SK-N-SH (cell line): ENCODE measurements at regions not wholly inside any gene's neighbourhood (a gene's known extent, or its start where the extent isn't known, plus 50 kb on each side); places are given as distances from the start of the nearest gene placed in this dataset.

Experiments
- CTCF ChIA-PET: fragments of 300-600, 350-600 bp; formaldehyde crosslinking; extraction: SDS; loops from one replicate; lab custom pipeline; 2021; lab: Yijun Ruan, JAX
- POLR2A ChIA-PET: fragments of 350-600 bp; sonication (Branson Sonifier 250); formaldehyde crosslinking; extraction: SDS; loops from one replicate; lab custom pipeline; 2020; ENCODE audit warnings: antibody characterized with exemption, inconsistent platforms; lab: Yijun Ruan, JAX
- DNase-seq: peaks from one replicate; pipeline ENCODE4 v3.0.0; 2012
- H2AFZ ChIP-seq: fragments of 200-600 bp; sonication (generic); 2 replicates; pipeline ENCODE4 v1.8.1; 2016; ENCODE audit warnings: antibody characterized with exemption, mild to moderate bottlenecking, low read depth
- H3F3A ChIP-seq: fragments of 200-600 bp; sonication (generic); replicated peaks from 2 replicates; pipeline ENCODE3; 2016; ENCODE audit warnings: antibody characterized with exemption, mild to moderate bottlenecking; ENCODE audit not compliant: insufficient read depth
- H3K27ac ChIP-seq, 2 experiments: fragments of 200-500 bp in 1 of 2; fragments of 200-600 bp in 1 of 2; sonication (Bioruptor generic) in 1 of 2; sonication (generic), shearing (Covaris generic) in 1 of 2; 2 replicates each; pipeline versions ENCODE4 v1.5.1 to v1.6.1; 2014 to 2016; ENCODE audit warnings: low read depth in 2 of 2, inconsistent platforms in 1 of 2, low read length in 1 of 2, mild to moderate bottlenecking in 1 of 2, mixed read lengths in 1 of 2
- H3K27me3 ChIP-seq: fragments of 200-600 bp; sonication (generic), shearing (Covaris generic); 2 replicates; pipeline ENCODE4 v1.6.1; 2016; ENCODE audit warnings: mixed run types; ENCODE audit not compliant: insufficient read depth
- H3K36me3 ChIP-seq, 2 experiments: fragments of 200-500 bp in 1 of 2; fragments of 200-600 bp in 1 of 2; sonication (Bioruptor generic) in 1 of 2; sonication (generic) in 1 of 2; replicated peaks in 1 of 2; 2 replicates each; pipeline versions ENCODE3 to v1.5.1; 2014 to 2016; ENCODE audit warnings: low read length in 1 of 2, mild to moderate bottlenecking in 1 of 2; ENCODE audit not compliant: insufficient read depth in 2 of 2, control insufficient read depth in 1 of 2
- H3K4me1 ChIP-seq, 2 experiments: fragments of 200-500 bp in 1 of 2; fragments of 200-600 bp in 1 of 2; sonication (Bioruptor generic) in 1 of 2; sonication (generic), shearing (Covaris generic) in 1 of 2; 2 replicates each; pipeline versions ENCODE4 v1.5.1 to v1.6.1; 2014 to 2016; ENCODE audit warnings: low read depth in 1 of 2, low read length in 1 of 2, mixed run types in 1 of 2; ENCODE audit not compliant: insufficient read depth in 2 of 2, control insufficient read depth in 1 of 2
- H3K4me2 ChIP-seq: fragments of 200-600 bp; sonication (generic), shearing (Covaris generic); 2 replicates; pipeline ENCODE4 v1.6.1; 2017; ENCODE audit warnings: mixed run types
- H3K4me3 ChIP-seq, 2 experiments: fragments of 200-500 bp in 1 of 2; fragments of 200-600 bp in 1 of 2; sonication (Bioruptor generic) in 1 of 2; sonication (generic), shearing (Covaris generic) in 1 of 2; 2 replicates each; pipeline versions ENCODE4 v1.5.1 to v1.8.1; 2014 to 2016; ENCODE audit warnings: low read depth in 2 of 2, inconsistent platforms in 1 of 2, low read length in 1 of 2, mild to moderate bottlenecking in 1 of 2, mixed read lengths in 1 of 2, moderate library complexity in 1 of 2
- H3K79me2 ChIP-seq: fragments of 200-600 bp; sonication (generic); 2 replicates; pipeline ENCODE4 v1.8.1; 2017; ENCODE audit warnings: mild to moderate bottlenecking; ENCODE audit not compliant: insufficient read depth
- H3K9ac ChIP-seq: fragments of 200-600 bp; sonication (generic); 2 replicates; pipeline ENCODE4 v1.6.1; 2017; ENCODE audit warnings: mixed run types
- H3K9me2 ChIP-seq: fragments of 200-600 bp; sonication (generic); 2 replicates; pipeline ENCODE4 v1.6.1; 2017; ENCODE audit warnings: mixed run types
- H3K9me3 ChIP-seq: fragments of 200-600 bp; sonication (generic); 2 replicates; pipeline ENCODE4 v1.6.1; 2017; ENCODE audit warnings: mixed run types, mild to moderate bottlenecking, moderate library complexity
- H4K20me1 ChIP-seq: fragments of 200-600 bp; sonication (generic); 2 replicates; pipeline ENCODE4 v1.6.1; 2017; ENCODE audit warnings: mild to moderate bottlenecking, mixed run types; ENCODE audit not compliant: insufficient read depth
- CTCF ChIP-seq: fragments of 200-600 bp; sonication (generic); IDR thresholded peaks from 2 replicates; pipeline ENCODE4 v1.6.1; 2017; ENCODE audit warnings: antibody characterized with exemption, mild to moderate bottlenecking, moderate library complexity
- EP300 ChIP-seq, 2 experiments: IDR thresholded peaks; 2 replicates each; pipeline versions ENCODE4 v1.4.0 to v1.6.1; 2012; ENCODE audit warnings: borderline replicate concordance in 1 of 2, low read depth in 1 of 2, low read length in 1 of 2
- IRF3 ChIP-seq: fragments of 150-350 bp; IDR thresholded peaks from 2 replicates; pipeline ENCODE4 v1.6.1; 2016; ENCODE audit warnings: mild to moderate bottlenecking, low read depth, low read length
- JUND ChIP-seq: IDR thresholded peaks from 2 replicates; pipeline ENCODE4 v1.4.0; 2012
- NRF1 ChIP-seq: IDR thresholded peaks from 2 replicates; pipeline ENCODE4 v1.6.1; 2012; ENCODE audit warnings: low read depth, mild to moderate bottlenecking, low read length
- RFX5 ChIP-seq: IDR thresholded peaks from 2 replicates; pipeline ENCODE4 v1.6.1; 2012; ENCODE audit warnings: mild to moderate bottlenecking, improper control_type of control experiment, low read length
- RXRA ChIP-seq: IDR thresholded peaks from 2 replicates; pipeline ENCODE4 v1.4.0; 2012; ENCODE audit warnings: low read depth, mild to moderate bottlenecking, borderline replicate concordance
- SIN3A ChIP-seq: IDR thresholded peaks from 2 replicates; pipeline ENCODE4 v1.6.1; 2012; ENCODE audit warnings: low read depth, mild to moderate bottlenecking, low read length, moderate library complexity, borderline replicate concordance
- TCF12 ChIP-seq: IDR thresholded peaks from 2 replicates; pipeline ENCODE4 v1.4.0; 2012
- TEAD4 ChIP-seq: IDR thresholded peaks from 2 replicates; pipeline ENCODE4 v1.4.0; 2012; ENCODE audit warnings: mild to moderate bottlenecking, borderline replicate concordance; ENCODE audit not compliant: insufficient read depth
- USF2 ChIP-seq: fragments of 150-350 bp; IDR thresholded peaks from 2 replicates; pipeline ENCODE4 v1.6.1; 2017; ENCODE audit warnings: antibody characterized with exemption, low read length, low read depth, borderline replicate concordance
- WGBS: methylation state at CpG from one replicate; pipeline ENCODE4 v1.1.6; 2017; ENCODE audit warnings: low lambda C conversion rate; 5-methylcytosine and 5-hydroxymethylcytosine counted together
- TF ChIP-seq, protein P1 (sequence below): IDR thresholded peaks from 2 replicates; pipeline ENCODE4 v1.6.1; 2012; ENCODE audit warnings: mild to moderate bottlenecking, low read depth, low read length, moderate library complexity

GRCh38 chr3:13934315-13934714 is 54.4 kb upstream of the WNT7A start:
- no peaks in the 10 kb centered on the region for H3K27me3 ChIP-seq
- no peaks in the 10 kb centered on the region for H3K9me2 ChIP-seq
- H3K4me1 ChIP-seq = peaks cover 0 to 4% of the 10 kb centered on the region in 2 experiments; a peak in 1 of 4 replicates
- H3F3A ChIP-seq = no peaks in the 10 kb centered on the region
- H3K9me3 ChIP-seq = no peaks in the 10 kb centered on the region
- CTCF ChIA-PET = no interaction called here
- no peak overlapping the region for H2AFZ ChIP-seq
- H3K9ac ChIP-seq = no peak overlapping the region
- DNase-seq = no peak
- POLR2A ChIA-PET = no interaction called here
- TF ChIP-seq RXRA (no peak), JUND (no peak), IRF3 (no peak), RFX5 (no peak), SIN3A (no peak)
- TF ChIP-seq, protein P1, sequence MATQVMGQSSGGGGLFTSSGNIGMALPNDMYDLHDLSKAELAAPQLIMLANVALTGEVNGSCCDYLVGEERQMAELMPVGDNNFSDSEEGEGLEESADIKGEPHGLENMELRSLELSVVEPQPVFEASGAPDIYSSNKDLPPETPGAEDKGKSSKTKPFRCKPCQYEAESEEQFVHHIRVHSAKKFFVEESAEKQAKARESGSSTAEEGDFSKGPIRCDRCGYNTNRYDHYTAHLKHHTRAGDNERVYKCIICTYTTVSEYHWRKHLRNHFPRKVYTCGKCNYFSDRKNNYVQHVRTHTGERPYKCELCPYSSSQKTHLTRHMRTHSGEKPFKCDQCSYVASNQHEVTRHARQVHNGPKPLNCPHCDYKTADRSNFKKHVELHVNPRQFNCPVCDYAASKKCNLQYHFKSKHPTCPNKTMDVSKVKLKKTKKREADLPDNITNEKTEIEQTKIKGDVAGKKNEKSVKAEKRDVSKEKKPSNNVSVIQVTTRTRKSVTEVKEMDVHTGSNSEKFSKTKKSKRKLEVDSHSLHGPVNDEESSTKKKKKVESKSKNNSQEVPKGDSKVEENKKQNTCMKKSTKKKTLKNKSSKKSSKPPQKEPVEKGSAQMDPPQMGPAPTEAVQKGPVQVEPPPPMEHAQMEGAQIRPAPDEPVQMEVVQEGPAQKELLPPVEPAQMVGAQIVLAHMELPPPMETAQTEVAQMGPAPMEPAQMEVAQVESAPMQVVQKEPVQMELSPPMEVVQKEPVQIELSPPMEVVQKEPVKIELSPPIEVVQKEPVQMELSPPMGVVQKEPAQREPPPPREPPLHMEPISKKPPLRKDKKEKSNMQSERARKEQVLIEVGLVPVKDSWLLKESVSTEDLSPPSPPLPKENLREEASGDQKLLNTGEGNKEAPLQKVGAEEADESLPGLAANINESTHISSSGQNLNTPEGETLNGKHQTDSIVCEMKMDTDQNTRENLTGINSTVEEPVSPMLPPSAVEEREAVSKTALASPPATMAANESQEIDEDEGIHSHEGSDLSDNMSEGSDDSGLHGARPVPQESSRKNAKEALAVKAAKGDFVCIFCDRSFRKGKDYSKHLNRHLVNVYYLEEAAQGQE = no peak
- H4K20me1 ChIP-seq = no peaks in the 10 kb centered on the region
- no peak overlapping the region for H3K4me3 ChIP-seq
- H3K27ac ChIP-seq = no peak overlapping the region
- no peaks in the 10 kb centered on the region for H3K79me2 ChIP-seq
- no peak overlapping the region for H3K4me2 ChIP-seq
- no peaks in the 10 kb centered on the region for H3K36me3 ChIP-seq
- WGBS = 44% methylated on average over 8 of the region's 16 CpGs

GRCh38 chr3:13932578-13933295 is 52.9 kb upstream of the WNT7A start:
- no peak overlapping the region for H3K27ac ChIP-seq
- H3K79me2 ChIP-seq = no peaks in the 10 kb centered on the region
- no peaks in the 10 kb centered on the region for H3K36me3 ChIP-seq
- H3K4me3 ChIP-seq = peak overlapping the region in 1 of 2 experiments; percentile 15; a peak in 1 of 4 replicates
- no peaks in the 10 kb centered on the region for H4K20me1 ChIP-seq
- CTCF ChIA-PET = interaction anchor here (1.0 kb wide), 1 partner anchor 16 kb away, joined by 3 read pairs; no protein-coding TSS in a partner anchor
- H3F3A ChIP-seq = no peaks in the 10 kb centered on the region
- POLR2A ChIA-PET = no interaction called here
- DNase-seq = peak; percentile 49
- no peaks in the 10 kb centered on the region for H3K9me2 ChIP-seq
- no peaks in the 10 kb centered on the region for H3K27me3 ChIP-seq
- no peak overlapping the region for H3K9ac ChIP-seq
- H3K4me1 ChIP-seq = peaks cover 0 to 4% of the 10 kb centered on the region in 2 experiments; a peak in 1 of 4 replicates
- no peak for TF ChIP-seq NRF1
- no peak for TF ChIP-seq TCF12
- TF ChIP-seq, protein P1 = no peak
- TF ChIP-seq USF2 = no peak
- no peak for TF ChIP-seq CTCF
- no peak for TF ChIP-seq TEAD4
- no peak for TF ChIP-seq JUND
- no peak for TF ChIP-seq EP300 (IDR thresholded peaks at IDR 0.05; ENCODE audit: borderline replicate concordance in 1 of 2, low read depth in 1 of 2, low read length in 1 of 2)
- 48% methylated on average over 27 of the region's 70 CpGs for WGBS
- no peak overlapping the region for H3K4me2 ChIP-seq
- H2AFZ ChIP-seq = no peak overlapping the region
- H3K9me3 ChIP-seq = no peaks in the 10 kb centered on the region
